CD4-positive, alpha-beta T cell treated with Interleukin-10 for 1 hour (primary cell): ENCODE measurements at regions not wholly inside any gene's neighbourhood (a gene's known extent, or its start where the extent isn't known, plus 50 kb on each side); places are given as distances from the start of the nearest gene placed in this dataset.
"Not testable (repeated sequence)": the region's sequence is repeated elsewhere in the genome, so short reads cannot be mapped to it uniquely, and the experiment has no call there.

ENCODE experiments used
- DNase-seq: peaks from one replicate; pipeline ENCODE4 v3.0.0-alpha.2; 2020

DNA sequence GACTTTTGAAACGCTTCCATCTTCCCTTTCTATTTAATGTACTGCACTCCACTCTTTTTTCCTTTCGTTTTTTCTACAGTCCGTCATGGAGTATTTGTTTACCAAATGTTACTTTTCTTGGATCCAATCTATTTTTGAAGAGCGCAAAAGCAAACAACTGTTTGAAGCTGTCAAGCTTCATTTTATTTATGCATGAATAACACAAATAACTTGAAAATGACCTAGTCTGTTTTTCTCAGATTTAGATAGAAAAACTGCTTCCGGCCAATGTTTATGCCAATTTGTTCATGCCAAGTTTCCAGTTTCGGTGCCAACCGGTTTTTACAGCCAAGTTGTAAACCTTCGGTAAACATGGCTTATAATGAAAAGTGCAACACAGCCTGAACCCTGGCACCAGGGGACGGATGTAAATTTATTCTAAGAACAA is 150.9 kb upstream of the KLF6 start:
- DNase-seq: no peak

GRCh38 chr10:3935141-3935540 is 150.1 kb upstream of the KLF6 start:
- DNase-seq: peak; percentile 71

DNA sequence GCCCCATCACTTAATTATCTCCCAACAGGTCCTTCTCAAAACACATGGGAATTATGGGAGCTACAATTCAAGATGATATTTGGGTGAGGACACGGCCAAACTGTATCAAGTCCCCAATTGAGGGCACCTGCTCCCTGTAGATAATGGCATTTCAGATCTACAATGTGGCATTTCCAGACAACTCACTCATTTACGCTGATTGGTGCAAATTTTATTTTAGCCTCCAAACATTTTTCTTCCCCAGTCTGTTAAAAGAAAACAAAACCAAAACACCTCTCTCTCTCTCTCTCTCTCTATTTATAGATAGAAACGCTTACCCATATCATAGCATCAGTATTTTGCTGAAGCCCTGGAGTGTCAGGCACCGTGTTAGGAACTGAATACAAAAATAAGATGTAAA is 148.7 kb upstream of the KLF6 start:
- no peak for DNase-seq

- DNase-seq: no peak
Observed at GRCh38 chr10:3932597-3933375, 147.8 kb upstream of the KLF6 start.

- DNase-seq: no peak
Observed at GRCh38 chr10:3931901-3932300, 146.9 kb upstream of the KLF6 start.

DNA sequence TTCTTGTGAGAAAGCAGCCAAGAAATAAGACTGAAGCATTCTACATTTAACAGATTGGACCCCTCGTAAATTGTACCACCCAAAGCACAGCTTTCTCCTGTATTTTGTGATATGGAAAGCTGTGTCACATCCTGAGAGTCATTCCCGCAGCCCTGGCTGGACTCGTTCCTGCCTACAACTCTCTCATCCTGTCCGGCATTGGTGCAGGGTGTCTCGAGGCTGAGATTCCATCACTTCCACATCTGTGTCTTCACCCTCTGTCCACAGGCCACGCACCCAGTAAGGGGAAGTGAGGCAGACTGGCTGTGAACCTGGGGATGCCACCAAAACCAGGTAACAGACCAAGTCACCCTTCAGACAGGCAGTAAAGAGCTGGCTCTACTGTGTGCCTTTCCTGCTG is 146.2 kb upstream of the KLF6 start:
- no peak for DNase-seq

- no peak for DNase-seq
Observed at GRCh38 chr10:3928569-3928968, 143.6 kb upstream of the KLF6 start.

DNA sequence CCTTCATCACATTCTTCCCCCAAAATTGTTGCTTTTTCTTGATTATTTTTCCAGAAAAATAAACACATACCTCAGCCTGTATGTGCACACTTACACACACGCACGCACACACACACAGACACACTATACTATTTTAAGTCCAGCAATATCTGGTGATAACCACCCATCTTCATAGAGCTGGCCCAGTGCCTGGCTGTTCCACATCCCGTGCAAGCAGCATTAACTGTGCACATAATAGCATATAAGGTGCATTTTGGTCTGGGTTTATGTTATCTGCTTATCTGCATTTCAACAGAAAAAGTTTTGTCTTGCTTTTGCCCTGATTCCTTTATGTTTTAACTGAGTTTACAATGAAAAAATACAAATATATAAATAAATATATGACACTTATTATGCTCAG is 143.1 kb upstream of the KLF6 start:
- DNase-seq: no peak

DNA sequence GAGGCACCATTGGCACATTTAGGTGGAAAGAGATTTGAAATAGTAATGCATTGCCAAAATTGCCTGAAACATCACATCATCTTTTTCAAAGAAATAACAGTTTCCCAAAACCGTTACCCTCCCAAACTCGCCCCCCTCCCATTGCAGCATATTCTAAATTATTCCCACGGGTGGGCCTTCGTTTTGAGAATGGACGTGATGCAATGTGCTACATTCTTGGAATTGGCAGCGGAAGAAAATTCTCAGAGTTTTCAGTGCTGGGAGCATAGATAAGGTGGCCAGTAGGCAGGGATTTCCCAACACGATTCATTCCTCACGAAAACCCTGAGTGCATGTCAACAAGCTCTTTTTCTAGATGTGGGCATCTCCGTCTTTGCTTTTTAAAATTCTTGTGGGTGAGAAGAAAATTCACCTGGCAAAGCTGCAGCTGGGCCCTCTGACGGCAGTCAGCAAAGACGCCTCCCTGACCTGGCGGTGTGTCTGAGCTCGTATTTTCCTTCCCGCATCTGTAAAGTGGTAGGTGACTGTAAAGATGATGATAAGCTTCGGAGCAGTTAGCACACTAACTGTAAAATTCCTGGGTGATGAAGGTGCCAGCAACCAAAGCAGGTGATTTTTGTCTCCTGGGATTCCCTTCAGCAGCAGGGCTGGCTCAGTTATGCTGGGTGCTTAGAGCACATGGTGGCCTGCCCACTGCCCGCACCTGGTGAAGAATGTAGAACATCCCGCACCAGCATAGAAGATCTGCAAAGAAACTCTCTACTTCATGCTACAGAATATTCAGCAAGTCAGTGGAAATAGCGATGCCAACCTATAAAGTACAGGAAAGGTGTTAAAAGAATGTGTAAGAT is 141.9 kb upstream of the KLF6 start:
- DNase-seq: no peak

GRCh38 chr10:3926258-3926657 is 141.2 kb upstream of the KLF6 start:
- no peak for DNase-seq

- no peak for DNase-seq
Observed at GRCh38 chr10:3925184-3925583, 140.2 kb upstream of the KLF6 start.

GRCh38 chr10:3924344-3924743 is 139.3 kb upstream of the KLF6 start:
- no peak for DNase-seq

DNA sequence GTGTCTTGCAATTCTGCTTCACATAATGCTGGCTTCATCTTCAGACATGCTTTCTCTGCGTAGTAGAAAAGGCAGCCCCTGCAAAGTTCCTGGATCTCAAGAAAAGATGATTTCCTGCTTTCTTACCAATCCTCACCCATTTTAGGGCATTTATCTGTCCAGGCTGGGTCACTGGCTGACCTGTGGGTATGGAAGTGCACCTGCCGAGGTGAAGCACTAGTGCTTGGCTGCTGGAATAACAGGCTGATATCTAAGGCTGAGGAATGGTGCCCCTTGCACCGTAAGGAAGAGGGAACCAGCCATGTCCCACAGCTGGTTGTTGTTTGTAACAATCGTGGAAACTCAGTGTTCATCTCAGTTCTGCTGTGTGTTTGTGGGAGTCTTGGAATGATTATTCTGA is 138.0 kb upstream of the KLF6 start:
- no peak for DNase-seq

DNA sequence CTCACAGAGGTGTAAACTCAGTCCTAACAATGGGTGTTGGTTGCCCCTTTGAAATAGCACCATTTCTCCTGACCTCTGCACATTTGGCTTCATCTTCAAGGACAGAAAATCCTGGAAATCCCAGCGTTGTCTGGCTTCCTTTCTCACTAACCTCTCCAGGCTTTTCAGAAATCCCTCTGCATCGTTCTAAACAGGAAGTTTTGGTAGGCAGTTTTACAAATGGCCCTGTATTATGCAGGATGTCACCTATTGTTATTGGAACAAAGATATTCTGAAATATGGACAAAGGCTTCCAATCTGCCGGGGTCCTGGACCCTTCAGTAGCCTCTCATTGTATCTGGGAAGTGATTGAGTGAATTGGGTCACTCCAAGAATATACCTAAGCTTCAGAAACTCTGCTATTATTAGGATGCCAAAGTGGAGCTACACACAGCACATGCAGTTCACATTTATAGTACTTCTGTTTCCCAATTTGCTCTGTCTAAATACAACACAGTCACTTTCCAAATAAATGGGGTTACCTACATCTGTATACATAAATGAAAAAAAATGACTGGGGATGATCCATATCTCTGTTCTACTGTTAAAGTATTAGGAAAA is 134.8 kb upstream of the KLF6 start:
- no peak for DNase-seq

DNA sequence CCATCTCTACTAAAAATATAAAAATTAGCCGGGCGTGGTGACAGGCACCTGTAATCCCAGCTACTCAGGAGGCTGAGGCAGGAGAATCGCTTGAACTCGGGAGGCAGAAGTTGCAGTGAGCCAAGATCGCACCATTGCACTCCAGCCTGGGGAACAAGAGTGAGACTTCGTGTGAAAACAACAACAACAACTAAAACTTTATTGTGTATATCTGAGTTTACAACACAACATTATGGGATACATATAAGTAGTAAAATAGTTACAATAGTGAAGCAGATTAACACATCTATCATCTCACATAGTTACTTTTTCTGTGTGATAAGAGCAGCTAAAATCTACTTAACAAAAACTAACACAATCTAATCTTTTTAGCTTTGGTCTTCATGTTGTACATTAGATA is 132.4 kb upstream of the KLF6 start:
- not testable (repeated sequence) for DNase-seq

DNA sequence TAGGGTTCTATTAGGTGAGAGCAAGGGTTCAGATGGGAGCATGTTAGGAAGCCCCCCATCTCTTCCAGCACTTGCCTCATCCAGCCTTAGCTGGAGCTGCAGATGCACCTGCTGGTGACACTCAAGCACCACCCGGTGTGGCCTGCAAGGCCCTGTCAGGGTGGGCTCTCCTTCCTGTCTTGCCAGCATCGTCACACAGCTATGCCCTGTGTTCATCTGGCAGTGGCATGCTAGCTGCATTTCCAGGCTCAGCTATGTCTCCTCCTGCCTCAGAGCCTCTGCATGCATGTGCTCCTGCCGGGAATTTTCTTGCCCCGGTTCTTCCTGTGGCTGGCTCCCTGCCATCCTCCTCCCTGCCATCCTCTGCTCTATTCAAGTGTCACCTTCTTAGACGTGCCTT is 129.7 kb upstream of the KLF6 start:
- no peak for DNase-seq

DNA sequence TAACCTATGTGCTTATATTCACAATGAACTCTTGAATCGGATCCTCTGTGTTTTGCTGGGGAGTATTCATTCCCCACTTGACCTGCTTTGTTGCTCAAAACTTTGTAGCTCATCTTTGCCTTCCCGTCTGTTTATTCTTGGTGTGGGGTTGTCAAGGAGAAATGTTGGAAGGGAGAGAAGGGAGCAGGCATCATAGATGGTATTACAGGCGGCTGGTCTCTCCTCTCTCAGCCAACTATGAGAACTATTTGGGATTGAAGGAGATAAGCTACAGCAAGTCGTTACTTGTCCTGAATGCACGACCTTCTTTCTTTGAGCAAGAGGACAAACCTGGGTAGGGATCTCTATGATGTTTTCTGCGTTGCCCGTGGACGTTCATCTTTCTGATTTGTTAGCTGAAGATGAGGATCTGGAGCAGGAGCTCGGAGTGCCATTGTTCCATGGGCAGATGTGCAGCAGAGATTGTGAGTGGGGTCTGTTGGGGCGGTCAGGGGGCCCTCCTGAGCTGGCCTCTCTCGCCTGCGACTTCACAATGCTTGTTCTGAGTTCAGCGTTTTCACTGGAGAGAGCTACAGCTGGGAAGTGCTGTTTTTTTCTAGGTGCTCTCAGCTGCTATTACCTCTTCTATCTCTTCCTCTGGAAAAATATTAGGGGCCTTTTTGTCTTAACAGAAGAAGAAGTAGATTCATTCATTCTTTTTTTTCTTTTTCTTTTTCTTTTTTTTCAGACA is 126.9 kb upstream of the KLF6 start:
- DNase-seq: no peak

- DNase-seq: no peak
Observed at GRCh38 chr10:3911241-3911640, 126.2 kb upstream of the KLF6 start.

GRCh38 chr10:3909339-3909738 is 124.3 kb upstream of the KLF6 start:
- DNase-seq: no peak

- no peak for DNase-seq
Observed at GRCh38 chr10:3908183-3908582, 123.2 kb upstream of the KLF6 start.

GRCh38 chr10:3907514-3907913 is 122.5 kb upstream of the KLF6 start:
- DNase-seq: no peak

- no peak for DNase-seq
Observed at GRCh38 chr10:3906511-3907111, 121.6 kb upstream of the KLF6 start.
